ENCODE measurements at regions not wholly inside any gene's neighbourhood (a gene's known extent, or its start where the extent isn't known, plus 50 kb on each side); places are given as distances from the start of the nearest gene placed in this dataset.
"Not testable (repeated sequence)": the region's sequence is repeated elsewhere in the genome, so short reads cannot be mapped to it uniquely, and the experiment has no call there.

DNA sequence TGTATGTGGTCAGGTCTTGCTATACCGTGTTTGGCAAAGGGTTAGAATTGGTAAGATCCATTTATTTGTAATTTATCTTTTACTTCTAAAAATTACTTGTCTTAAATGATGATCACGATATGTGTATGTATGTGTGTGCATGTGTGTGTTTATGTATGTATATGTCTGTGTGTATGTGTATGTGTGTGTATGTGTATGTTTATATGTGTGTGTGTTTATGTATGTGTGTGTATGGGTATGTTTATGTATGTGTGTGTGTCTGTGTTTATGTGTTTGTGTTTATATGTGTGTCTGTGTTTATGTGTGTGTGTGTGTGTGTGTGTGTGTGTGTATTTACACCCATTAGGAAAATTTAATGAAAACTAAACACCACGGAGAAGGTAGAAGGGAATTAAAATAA is 176.9 kb upstream of the FZD8 start:
- intact Hi-C loops (cut with DNase I; ENCODE audit: low total_unique reads) = no loop called here
- Histone ChIP-seq H3K9me3 (no peaks in the 10 kb centered on the region), H3K27ac (no peak overlapping the region), H3K4me1 (peaks cover 0 to 11% (median 2%) of the 10 kb centered on the region in 4 donors), H3K4me3 (no peak overlapping the region), H3K36me3 (no peaks in the 10 kb centered on the region), H3K27me3 (no peaks in the 10 kb centered on the region)
- TF ChIP-seq EP300 (IDR thresholded peaks at IDR 0.05) = no peak
- TF ChIP-seq, protein P1, sequence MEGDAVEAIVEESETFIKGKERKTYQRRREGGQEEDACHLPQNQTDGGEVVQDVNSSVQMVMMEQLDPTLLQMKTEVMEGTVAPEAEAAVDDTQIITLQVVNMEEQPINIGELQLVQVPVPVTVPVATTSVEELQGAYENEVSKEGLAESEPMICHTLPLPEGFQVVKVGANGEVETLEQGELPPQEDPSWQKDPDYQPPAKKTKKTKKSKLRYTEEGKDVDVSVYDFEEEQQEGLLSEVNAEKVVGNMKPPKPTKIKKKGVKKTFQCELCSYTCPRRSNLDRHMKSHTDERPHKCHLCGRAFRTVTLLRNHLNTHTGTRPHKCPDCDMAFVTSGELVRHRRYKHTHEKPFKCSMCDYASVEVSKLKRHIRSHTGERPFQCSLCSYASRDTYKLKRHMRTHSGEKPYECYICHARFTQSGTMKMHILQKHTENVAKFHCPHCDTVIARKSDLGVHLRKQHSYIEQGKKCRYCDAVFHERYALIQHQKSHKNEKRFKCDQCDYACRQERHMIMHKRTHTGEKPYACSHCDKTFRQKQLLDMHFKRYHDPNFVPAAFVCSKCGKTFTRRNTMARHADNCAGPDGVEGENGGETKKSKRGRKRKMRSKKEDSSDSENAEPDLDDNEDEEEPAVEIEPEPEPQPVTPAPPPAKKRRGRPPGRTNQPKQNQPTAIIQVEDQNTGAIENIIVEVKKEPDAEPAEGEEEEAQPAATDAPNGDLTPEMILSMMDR (IDR thresholded peaks at IDR 0.05) = no peak
- no peak for DNase-seq
- 83 to 90% (median 84%) methylated on average over 3 of the region's 3 CpGs for WGBS, 5 donors

DNA sequence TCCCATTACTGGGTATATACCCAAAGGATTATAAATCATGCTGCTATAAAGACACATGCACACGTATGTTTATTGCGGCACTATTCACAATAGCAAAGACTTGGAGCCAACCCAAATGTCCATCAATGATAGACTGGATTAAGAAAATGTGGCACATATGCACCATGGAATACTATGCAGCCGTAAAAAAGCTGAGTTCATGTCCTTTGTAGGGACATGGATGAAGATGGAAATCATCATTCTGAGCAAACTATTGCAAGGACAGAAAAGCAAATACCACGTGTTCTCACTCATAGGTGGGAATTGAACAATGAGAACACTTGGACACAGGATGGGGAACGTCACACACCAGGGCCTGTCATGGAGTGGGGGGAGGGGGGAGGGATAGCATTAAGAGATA is 175.0 kb upstream of the FZD8 start:
- H3K9me3 ChIP-seq; H3K4me3 ChIP-seq; H3K27ac ChIP-seq; H3K4me1 ChIP-seq; H3K27me3 ChIP-seq; H3K36me3 ChIP-seq; intact Hi-C loops (cut with DNase I; ENCODE audit: low total_unique reads); DNase-seq: not testable (repeated sequence)
- WGBS, 5 donors = 88 to 94% (median 89%) methylated on average over 3 to 5 of the region's 5 CpGs

DNA sequence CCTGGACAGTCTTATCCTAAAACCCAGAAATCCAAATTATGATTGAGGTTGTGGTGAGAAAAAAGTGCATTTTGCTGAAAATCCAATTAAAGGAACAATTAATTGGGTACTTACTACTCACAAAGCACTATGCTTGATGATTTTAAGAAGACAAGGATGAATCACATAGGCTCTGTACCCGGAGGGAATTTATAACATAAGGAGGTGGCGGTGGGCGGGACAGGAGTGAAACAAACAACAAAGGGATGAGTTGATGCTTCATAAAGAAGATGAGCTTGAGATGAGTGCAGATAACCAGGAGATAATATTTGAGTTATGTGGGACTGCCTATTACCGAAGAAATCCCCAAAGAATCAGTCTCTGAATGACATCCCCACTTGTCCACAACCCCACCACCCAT is 171.1 kb upstream of the FZD8 start:
- Histone ChIP-seq H3K4me3 (no peak overlapping the region), H3K4me1 (no peaks in the 10 kb centered on the region), H3K9me3 (no peaks in the 10 kb centered on the region), H3K27ac (no peak overlapping the region), H3K27me3 (no peaks in the 10 kb centered on the region), H3K36me3 (no peaks in the 10 kb centered on the region)
- 85 to 89% (median 87%) methylated on average over 4 of the region's 4 CpGs for WGBS, 5 donors
- no peak for DNase-seq
- TF ChIP-seq, protein P1 (IDR thresholded peaks at IDR 0.05) = no peak
- TF ChIP-seq EP300 (IDR thresholded peaks at IDR 0.05) (no peak), POLR2AphosphoS5 (IDR thresholded peaks at IDR 0.05) (no peak), POLR2A (IDR thresholded peaks at IDR 0.05) (no peak)
- intact Hi-C loops (cut with DNase I; ENCODE audit: low total_unique reads) = no loop called here

DNA sequence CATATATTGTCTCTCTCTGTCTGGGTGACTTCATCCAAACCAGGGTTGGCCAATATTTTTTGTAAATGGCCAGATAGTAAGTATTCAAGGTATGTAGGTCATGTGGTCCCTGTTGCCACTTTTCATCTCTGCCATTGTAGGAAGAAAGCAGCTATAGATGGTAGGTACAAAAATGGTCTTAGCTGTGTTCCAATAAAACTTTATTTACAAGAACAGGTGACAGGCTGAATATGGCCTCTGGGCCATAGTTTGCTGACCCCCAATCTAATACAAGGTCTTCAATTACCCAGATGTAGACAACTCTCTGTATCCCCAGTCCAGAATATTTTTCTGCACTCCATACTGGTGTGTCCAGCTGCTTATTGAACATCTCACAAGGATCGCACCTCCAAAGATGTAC is 166.2 kb upstream of the FZD8 start:
- no peaks in the 10 kb centered on the region for H3K36me3 ChIP-seq
- no peak overlapping the region for H3K27ac ChIP-seq
- no peak overlapping the region for H3K4me3 ChIP-seq
- no peaks in the 10 kb centered on the region for H3K4me1 ChIP-seq
- H3K27me3 ChIP-seq = no peaks in the 10 kb centered on the region
- intact Hi-C loops (cut with DNase I; ENCODE audit: low total_unique reads) = no loop called here
- DNase-seq = no peak
- TF ChIP-seq, protein P1 (IDR thresholded peaks at IDR 0.05) = no peak
- TF ChIP-seq EP300 (IDR thresholded peaks at IDR 0.05) (no peak), POLR2A (IDR thresholded peaks at IDR 0.05) (no peak), POLR2AphosphoS5 (IDR thresholded peaks at IDR 0.05) (no peak)
- no peaks in the 10 kb centered on the region for H3K9me3 ChIP-seq
- 92 to 100% (median 94%) methylated on average over 1 of the region's 1 CpG for WGBS, 5 donors

DNA sequence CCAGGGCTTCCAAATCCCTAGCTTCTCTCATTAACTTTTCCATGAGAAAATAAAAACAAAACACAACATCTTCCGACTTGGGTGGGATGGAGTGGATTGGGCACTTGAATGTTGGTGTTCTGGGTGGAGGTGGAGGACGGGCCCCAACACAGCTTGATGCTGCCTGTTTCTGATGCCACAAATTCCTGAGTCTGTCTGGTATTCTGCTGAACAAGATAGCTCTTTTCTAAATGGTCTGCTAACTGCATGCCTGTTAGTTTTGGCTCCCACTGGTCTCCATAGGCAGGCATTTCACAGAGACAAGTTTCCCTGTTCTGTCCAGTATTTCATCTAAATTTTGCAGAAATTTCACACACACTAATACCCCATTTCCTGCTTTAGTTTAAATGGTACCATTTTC is 160.9 kb upstream of the FZD8 start:
- intact Hi-C loops (cut with DNase I; ENCODE audit: low total_unique reads) = no loop called here
- WGBS, 5 donors = 86 to 96% (median 93%) methylated on average over 2 of the region's 2 CpGs
- no peaks in the 10 kb centered on the region for H3K9me3 ChIP-seq
- no peaks in the 10 kb centered on the region for H3K4me1 ChIP-seq
- DNase-seq = no peak
- TF ChIP-seq EP300 (IDR thresholded peaks at IDR 0.05) (no peak), POLR2AphosphoS5 (IDR thresholded peaks at IDR 0.05) (no peak), POLR2A (IDR thresholded peaks at IDR 0.05) (no peak)
- TF ChIP-seq, protein P1 (IDR thresholded peaks at IDR 0.05) = no peak
- no peaks in the 10 kb centered on the region for H3K27me3 ChIP-seq
- no peak overlapping the region for H3K4me3 ChIP-seq
- no peaks in the 10 kb centered on the region for H3K36me3 ChIP-seq
- H3K27ac ChIP-seq = no peak overlapping the region
